ENCODE measurements at regions not wholly inside any gene's neighbourhood (a gene's known extent, or its start where the extent isn't known, plus 50 kb on each side); places are given as distances from the start of the nearest gene placed in this dataset.

- DNase-seq: no peak
Measured at GRCh38 chr2:100766256-100766655, 53.7 kb upstream of the NPAS2 start.

- DNase-seq: no peak
Measured at GRCh38 chr2:100766806-100767205, 53.1 kb upstream of the NPAS2 start.

GRCh38 chr2:100767224-100767653 is 52.7 kb upstream of the NPAS2 start:
- DNase-seq: no peak

GRCh38 chr2:100767810-100768806 is 51.8 kb upstream of the NPAS2 start:
- DNase-seq: no peak

Measured in activated CD8-positive, alpha-beta memory T cell treated with anti-CD3 and anti-CD28 coated beads, Interleukin-2, amount 50 U/mL, for 48 hours (primary cell).